ENCODE measurements at regions not wholly inside any gene's neighbourhood (a gene's known extent, or its start where the extent isn't known, plus 50 kb on each side); places are given as distances from the start of the nearest gene placed in this dataset.

DNA sequence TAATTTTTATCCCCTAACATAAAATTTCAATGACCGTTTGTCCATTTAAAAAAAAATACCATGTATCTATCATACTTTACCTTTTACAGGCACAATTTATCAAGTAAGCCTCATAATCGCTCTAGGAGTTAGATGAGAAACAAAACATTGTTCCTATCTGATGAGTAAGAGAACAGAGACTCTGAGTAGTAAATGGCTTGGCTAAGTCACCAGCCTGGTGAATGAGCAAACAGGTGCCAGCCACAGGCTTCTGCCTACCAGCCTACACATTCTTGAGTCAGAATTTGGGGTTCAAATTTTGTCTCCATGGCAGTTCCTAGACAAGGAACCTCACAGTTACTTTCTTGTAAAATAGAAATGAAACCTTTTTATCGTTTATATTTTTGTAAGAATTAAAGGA is 235.4 kb downstream of the HGF start:
- no peaks in the 10 kb centered on the region for H3K9me3 ChIP-seq
- no peak for DNase-seq (ENCODE audit: low spot score in 2 of 2)
- H3K4me3 ChIP-seq, result no peak overlapping the region
- H3K27me3 ChIP-seq (ENCODE audit: low read depth), result no peaks in the 10 kb centered on the region
- in situ Hi-C loops (cut with MboI; ENCODE audit: low sequenced_read_pairs), result no loop called here
- H3K36me3 ChIP-seq (replicated peaks), result no peaks in the 10 kb centered on the region
- H3K4me1 ChIP-seq, result no peaks in the 10 kb centered on the region

DNA sequence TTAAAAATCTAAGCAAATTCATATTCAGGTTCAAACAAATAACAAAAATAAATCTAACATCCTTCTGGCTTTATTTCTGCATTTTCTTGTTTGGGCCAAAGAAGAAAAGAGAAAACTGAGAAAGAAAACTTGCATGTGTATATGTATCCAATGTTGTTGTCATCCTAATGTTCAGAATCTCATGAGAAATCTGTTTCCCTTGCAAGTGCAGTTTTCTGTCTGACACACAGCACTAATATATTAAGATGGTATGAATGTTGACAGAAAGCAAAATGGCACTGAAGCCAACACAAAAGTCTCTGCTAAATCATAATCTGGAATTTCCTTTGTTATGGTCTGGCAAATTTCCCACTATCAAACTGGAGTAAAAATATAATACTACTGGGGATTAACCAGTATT is 235.9 kb downstream of the HGF start:
- Histone ChIP-seq H3K4me1 (no peaks in the 10 kb centered on the region), H3K4me3 (no peak overlapping the region), H3K9me3 (no peaks in the 10 kb centered on the region), H3K36me3 (replicated peaks) (no peaks in the 10 kb centered on the region), H3K27me3 (ENCODE audit: low read depth) (no peaks in the 10 kb centered on the region)
- in situ Hi-C loops (cut with MboI; ENCODE audit: low sequenced_read_pairs), result no loop called here
- DNase-seq (ENCODE audit: low spot score in 2 of 2), result no peak

DNA sequence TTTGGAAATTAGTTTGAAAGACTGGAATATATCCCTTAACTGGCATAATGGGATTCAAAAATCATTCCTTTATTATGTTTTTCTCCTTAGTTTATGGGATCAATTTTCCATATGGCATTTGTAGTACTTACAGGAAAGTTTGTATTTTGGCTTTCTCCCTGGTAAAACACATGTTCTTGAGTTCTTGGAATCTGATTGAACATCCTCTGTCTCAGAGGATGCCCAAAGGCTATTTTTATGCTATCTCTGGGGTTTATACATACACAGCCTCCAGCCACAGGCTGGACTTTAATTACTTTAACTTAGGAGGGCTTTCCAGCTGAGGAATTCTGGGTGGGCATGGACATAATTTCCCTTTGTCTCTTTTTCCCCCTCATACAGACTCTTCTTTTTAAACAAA is 236.4 kb downstream of the HGF start:
- H3K4me3 ChIP-seq, result no peak overlapping the region
- in situ Hi-C loops (cut with MboI; ENCODE audit: low sequenced_read_pairs), result no loop called here

DNA sequence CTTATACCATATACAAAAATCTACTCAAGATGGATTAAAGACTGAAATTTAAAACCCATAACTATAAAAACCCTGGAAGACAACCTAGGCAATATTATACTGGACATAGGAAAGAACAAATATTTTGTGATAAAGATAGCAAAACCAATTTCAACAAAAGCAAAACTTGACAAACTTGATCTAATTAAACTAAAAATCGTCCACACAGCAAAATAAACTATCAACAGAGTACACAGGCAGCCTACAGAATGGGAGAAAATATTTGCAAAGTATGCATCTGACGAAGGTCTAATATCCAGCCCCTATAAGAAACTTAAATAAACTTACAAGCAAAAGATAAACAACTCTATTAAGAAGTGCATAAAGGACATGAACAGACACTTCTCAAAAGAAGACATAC is 240.1 kb downstream of the HGF start:
- no peak for DNase-seq (ENCODE audit: low spot score in 2 of 2)
- H3K4me3 ChIP-seq, result no peak overlapping the region
- no peaks in the 10 kb centered on the region for H3K36me3 ChIP-seq (replicated peaks)
- H3K4me1 ChIP-seq, result no peaks in the 10 kb centered on the region
- H3K9me3 ChIP-seq, result no peaks in the 10 kb centered on the region
- in situ Hi-C loops (cut with MboI; ENCODE audit: low sequenced_read_pairs), result no loop called here
- H3K27me3 ChIP-seq (ENCODE audit: low read depth), result no peaks in the 10 kb centered on the region

More for the DNA sequence above, 236.4 kb downstream of the HGF start:
- Histone ChIP-seq H3K4me1 (no peaks in the 10 kb centered on the region), H3K36me3 (replicated peaks) (no peaks in the 10 kb centered on the region), H3K27me3 (ENCODE audit: low read depth) (no peaks in the 10 kb centered on the region), H3K9me3 (no peaks in the 10 kb centered on the region)
- DNase-seq (ENCODE audit: low spot score in 2 of 2), result no peak

DNA sequence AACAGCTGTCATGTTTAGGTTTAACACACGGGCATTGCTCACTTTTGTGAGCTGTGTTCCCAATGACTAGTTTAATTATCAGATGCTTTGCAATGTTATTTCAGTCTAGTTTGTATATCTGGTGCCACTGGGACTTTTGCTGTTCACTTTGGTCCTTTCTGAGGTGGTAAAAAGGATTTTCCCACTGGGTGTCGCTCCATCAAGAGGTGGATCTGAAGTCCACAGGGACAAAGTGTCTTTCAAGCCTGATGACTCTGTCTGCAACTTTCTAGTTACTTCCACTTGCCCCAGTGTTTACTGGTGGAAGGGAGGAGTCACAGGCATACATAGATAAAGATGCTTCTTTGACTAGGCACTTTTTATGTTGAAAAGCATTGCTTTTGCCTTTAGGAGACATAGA is 242.2 kb downstream of the HGF start:
- Histone ChIP-seq H3K4me1 (no peaks in the 10 kb centered on the region), H3K9me3 (no peaks in the 10 kb centered on the region), H3K36me3 (replicated peaks) (no peaks in the 10 kb centered on the region), H3K4me3 (no peak overlapping the region), H3K27me3 (ENCODE audit: low read depth) (no peaks in the 10 kb centered on the region; the same call in 1 of the 2 replicates)
- in situ Hi-C loops (cut with MboI; ENCODE audit: low sequenced_read_pairs), result no loop called here
- no peak for DNase-seq (ENCODE audit: low spot score in 2 of 2)

DNA sequence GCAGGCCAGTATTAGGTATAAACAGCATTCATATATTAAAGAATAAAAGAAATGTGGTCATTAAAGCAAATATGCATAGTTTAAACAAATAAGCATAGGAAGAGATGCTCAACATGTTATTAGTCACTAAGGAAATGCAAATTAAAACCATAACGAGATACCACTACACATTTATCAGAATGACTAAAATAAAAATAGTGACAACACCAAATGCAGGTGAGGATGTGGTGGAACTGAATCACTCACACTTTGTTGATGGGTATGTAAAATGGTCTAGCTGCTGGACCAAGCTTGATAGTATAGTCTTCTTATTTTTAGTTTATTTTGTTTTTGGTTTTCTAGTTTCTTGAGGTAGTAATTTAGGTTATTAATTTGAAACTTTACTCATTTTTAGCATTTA is 242.9 kb downstream of the HGF start:
- no peak for DNase-seq (ENCODE audit: low spot score in 2 of 2)
- Histone ChIP-seq H3K9me3 (no peaks in the 10 kb centered on the region), H3K36me3 (replicated peaks) (no peaks in the 10 kb centered on the region), H3K27me3 (ENCODE audit: low read depth) (no peaks in the 10 kb centered on the region; the same call in 1 of the 2 replicates), H3K4me1 (no peaks in the 10 kb centered on the region), H3K4me3 (no peak overlapping the region)
- in situ Hi-C loops (cut with MboI; ENCODE audit: low sequenced_read_pairs), result no loop called here

DNA sequence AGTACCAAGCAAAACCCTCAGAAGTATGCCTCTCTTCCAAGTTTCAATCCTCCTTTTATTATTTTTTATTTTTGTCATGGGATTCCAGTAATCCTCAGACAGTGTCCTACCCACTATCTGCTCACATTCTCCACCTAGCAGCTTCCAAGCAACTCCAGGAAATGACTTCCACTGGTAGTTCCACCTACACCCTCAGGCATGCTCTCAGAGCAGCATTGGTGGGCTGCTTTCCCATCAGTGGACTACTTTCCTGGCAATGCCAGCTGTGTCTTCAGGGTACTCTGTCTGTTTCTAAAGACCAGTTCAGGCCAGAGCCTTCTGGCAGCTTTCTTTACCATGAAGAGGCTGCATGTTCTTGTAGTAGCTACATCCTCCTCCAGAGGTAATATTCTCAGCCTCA is 244.0 kb downstream of the HGF start:
- no peak for DNase-seq (ENCODE audit: low spot score in 2 of 2)
- H3K36me3 ChIP-seq (replicated peaks), result no peaks in the 10 kb centered on the region
- no peak overlapping the region for H3K4me3 ChIP-seq
- no peaks in the 10 kb centered on the region for H3K9me3 ChIP-seq
- H3K4me1 ChIP-seq, result no peaks in the 10 kb centered on the region
- in situ Hi-C loops (cut with MboI; ENCODE audit: low sequenced_read_pairs), result no loop called here
- no peaks in the 10 kb centered on the region; the same call in 1 of the 2 replicates for H3K27me3 ChIP-seq (ENCODE audit: low read depth)

DNA sequence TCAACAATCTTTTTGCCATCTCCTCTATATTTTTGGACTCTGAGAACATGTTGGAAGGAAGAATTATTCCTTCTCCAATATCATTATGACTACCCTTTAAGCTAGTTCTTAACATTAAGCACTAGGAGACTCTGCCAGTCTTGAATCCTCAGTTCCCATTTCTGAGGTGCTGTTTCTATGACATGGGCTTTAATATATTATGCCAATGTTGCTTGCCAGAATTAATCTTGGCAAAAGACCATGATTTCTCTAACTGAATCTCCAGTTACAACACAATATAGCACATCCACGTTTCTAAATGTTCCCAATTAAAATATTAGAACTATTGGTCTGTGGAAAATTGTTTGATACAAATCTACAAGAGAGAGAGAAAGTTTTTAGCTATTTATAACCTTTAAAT is 250.0 kb downstream of the HGF start:
- H3K36me3 ChIP-seq (replicated peaks), result no peaks in the 10 kb centered on the region
- H3K4me3 ChIP-seq, result no peak overlapping the region
- H3K27me3 ChIP-seq (ENCODE audit: low read depth), result no peaks in the 10 kb centered on the region; the same call in 1 of the 2 replicates
- in situ Hi-C loops (cut with MboI; ENCODE audit: low sequenced_read_pairs), result loop anchor here (25.0 kb wide), 1 partner anchor 192 kb away; no protein-coding TSS in a partner anchor
- H3K4me1 ChIP-seq, result no peaks in the 10 kb centered on the region
- DNase-seq (ENCODE audit: low spot score in 2 of 2), result no peak
- H3K9me3 ChIP-seq, result no peaks in the 10 kb centered on the region

DNA sequence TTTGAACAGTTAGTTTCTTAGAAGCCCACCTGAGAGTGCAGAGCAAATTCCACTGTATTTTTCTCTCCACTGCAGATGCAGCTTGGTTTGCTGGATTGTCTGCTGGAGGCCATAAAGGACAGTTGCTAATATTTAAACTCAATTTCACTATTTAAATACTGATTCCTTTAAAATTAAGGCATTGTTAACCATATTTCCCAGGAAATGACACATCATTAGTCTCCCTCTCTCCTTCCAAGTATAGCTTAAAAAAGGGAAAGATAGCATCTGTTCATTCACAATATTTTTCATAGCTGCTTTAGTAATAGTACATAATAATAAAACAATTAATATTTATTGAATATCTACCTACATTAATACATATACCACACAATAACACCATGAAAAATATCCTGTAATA is 252.9 kb downstream of the HGF start:
- Histone ChIP-seq H3K4me1 (no peaks in the 10 kb centered on the region), H3K27me3 (ENCODE audit: low read depth) (no peaks in the 10 kb centered on the region), H3K4me3 (no peak overlapping the region), H3K36me3 (replicated peaks) (no peaks in the 10 kb centered on the region), H3K9me3 (no peaks in the 10 kb centered on the region)
- in situ Hi-C loops (cut with MboI; ENCODE audit: low sequenced_read_pairs), result loop anchor here (25.0 kb wide), 1 partner anchor 195 kb away; no protein-coding TSS in a partner anchor
- no peak for DNase-seq (ENCODE audit: low spot score in 2 of 2)

DNA sequence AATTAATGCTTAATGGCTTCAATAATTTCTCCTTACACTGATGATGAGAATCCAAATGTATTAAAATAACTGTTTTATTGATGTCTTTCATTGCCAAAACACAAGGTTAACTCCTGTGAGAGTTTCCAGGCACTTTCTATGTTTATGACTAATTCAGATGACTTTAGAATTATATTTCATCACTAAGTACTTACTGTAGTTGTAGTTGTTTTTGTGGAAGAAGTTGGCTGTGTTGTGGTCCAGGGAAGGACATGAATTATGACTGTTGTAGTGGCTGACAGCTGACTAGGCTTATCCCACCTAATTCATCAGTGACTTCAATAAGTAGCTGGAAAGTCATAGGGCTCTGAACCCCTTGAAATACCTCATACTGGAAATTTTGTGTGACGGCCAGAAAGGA is 254.8 kb downstream of the HGF start:
- in situ Hi-C loops (cut with MboI; ENCODE audit: low sequenced_read_pairs), result loop anchor here (25.0 kb wide), 1 partner anchor 197 kb away; no protein-coding TSS in a partner anchor
- DNase-seq (ENCODE audit: low spot score in 2 of 2), result no peak
- Histone ChIP-seq H3K9me3 (no peaks in the 10 kb centered on the region), H3K4me1 (no peaks in the 10 kb centered on the region), H3K4me3 (no peak overlapping the region), H3K27me3 (ENCODE audit: low read depth) (no peaks in the 10 kb centered on the region), H3K36me3 (replicated peaks) (no peaks in the 10 kb centered on the region)

DNA sequence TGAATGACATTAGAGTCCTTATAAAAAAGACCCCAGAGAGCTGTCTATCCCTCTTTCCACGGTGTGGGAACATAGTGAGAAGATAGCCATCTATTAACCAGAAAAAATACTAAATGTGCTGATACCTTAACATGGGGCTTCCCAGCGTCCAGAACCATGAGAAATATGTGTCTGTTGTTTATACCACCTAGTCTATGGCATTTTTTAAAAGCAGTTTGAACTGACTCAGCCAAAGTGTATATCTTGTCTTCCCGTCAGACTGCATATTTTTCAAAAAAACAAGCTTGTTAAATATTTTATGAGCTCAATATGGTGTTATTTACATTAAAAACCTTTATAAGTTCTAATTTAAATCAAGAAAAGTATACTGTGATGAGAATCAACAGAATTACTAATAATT is 255.3 kb downstream of the HGF start:
- Histone ChIP-seq H3K4me1 (no peaks in the 10 kb centered on the region), H3K27me3 (ENCODE audit: low read depth) (no peaks in the 10 kb centered on the region), H3K4me3 (no peak overlapping the region), H3K9me3 (no peaks in the 10 kb centered on the region), H3K36me3 (replicated peaks) (no peaks in the 10 kb centered on the region)
- DNase-seq (ENCODE audit: low spot score in 2 of 2), result no peak
- in situ Hi-C loops (cut with MboI; ENCODE audit: low sequenced_read_pairs), result loop anchor here (25.0 kb wide), 1 partner anchor 198 kb away; no protein-coding TSS in a partner anchor

DNA sequence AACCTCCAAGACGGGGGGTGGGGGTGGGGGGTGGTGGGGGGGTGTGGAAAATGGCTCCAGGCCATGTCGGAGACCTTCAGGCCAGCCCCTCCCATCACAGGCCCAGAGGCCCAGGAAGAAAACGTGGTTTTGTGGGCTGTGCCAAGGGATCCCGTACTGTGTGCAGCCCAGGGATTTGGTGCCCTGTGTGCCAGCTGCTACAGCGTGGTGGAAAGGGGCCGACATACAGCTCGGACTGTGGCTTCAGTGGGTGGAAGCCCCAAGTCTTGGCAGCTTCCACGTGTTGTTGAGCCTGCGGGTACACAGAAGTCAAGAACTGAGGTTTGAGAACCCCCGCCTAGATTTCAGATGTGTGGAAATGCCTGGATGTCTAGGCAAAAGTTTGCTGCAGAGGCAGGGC is 259.7 kb downstream of the HGF start:
- H3K27me3 ChIP-seq (ENCODE audit: low read depth), result no peaks in the 10 kb centered on the region
- in situ Hi-C loops (cut with MboI; ENCODE audit: low sequenced_read_pairs), result loop anchor here (25.0 kb wide), 1 partner anchor 202 kb away; no protein-coding TSS in a partner anchor
- H3K4me3 ChIP-seq, result no peak overlapping the region
- H3K9me3 ChIP-seq, result no peaks in the 10 kb centered on the region
- DNase-seq (ENCODE audit: low spot score in 2 of 2), result no peak
- no peaks in the 10 kb centered on the region for H3K4me1 ChIP-seq
- H3K36me3 ChIP-seq (replicated peaks), result no peaks in the 10 kb centered on the region

DNA sequence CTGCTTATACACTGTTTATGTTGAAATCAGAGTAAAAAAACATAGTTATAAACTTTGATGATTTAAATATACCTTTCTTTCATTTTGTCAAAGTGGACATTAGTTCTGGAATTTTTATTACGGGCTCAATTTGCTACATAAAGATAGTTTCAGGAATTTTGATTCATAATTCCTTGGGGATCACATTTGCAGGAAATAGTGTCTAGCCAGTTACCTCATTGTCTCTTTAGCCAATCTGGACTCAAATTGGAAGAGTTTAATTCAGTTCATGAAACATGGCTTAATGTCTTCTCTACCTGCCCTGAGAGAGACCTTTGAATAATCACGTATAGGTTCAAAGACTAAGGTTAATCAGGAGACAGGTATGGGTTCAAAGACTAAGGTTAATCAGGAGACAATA is 262.6 kb downstream of the HGF start:
- H3K4me1 ChIP-seq, result no peaks in the 10 kb centered on the region
- no peaks in the 10 kb centered on the region for H3K36me3 ChIP-seq (replicated peaks)
- H3K9me3 ChIP-seq, result no peaks in the 10 kb centered on the region
- in situ Hi-C loops (cut with MboI; ENCODE audit: low sequenced_read_pairs), result loop anchor here (25.0 kb wide), 1 partner anchor 205 kb away; no protein-coding TSS in a partner anchor
- no peak overlapping the region for H3K4me3 ChIP-seq
- no peaks in the 10 kb centered on the region for H3K27me3 ChIP-seq (ENCODE audit: low read depth)
- DNase-seq (ENCODE audit: low spot score in 2 of 2), result no peak

DNA sequence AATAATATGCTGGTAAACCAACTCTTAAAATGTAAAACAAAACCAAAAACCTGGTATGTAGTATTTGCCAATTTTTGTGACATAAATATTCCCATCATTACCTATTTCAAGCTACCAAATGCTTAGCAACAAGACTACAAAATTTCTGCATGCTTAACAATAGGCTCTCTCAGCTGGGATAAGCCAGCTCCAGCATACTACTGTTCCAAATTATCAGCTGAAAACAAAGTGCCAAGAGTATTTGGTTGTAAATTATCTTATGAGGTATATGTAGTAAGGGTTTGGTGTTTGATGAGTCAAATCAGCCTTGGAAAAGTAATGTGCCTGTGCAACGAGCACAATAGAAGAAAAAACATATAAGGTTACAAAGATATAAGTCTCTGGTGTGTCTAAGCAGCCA is 263.2 kb downstream of the HGF start:
- no peak for DNase-seq (ENCODE audit: low spot score in 2 of 2)
- no peaks in the 10 kb centered on the region for H3K4me1 ChIP-seq
- no peak overlapping the region for H3K4me3 ChIP-seq
- no peaks in the 10 kb centered on the region for H3K36me3 ChIP-seq (replicated peaks)
- no peaks in the 10 kb centered on the region for H3K9me3 ChIP-seq
- H3K27me3 ChIP-seq (ENCODE audit: low read depth), result no peaks in the 10 kb centered on the region
- in situ Hi-C loops (cut with MboI; ENCODE audit: low sequenced_read_pairs), result loop anchor here (25.0 kb wide), 1 partner anchor 206 kb away; no protein-coding TSS in a partner anchor

DNA sequence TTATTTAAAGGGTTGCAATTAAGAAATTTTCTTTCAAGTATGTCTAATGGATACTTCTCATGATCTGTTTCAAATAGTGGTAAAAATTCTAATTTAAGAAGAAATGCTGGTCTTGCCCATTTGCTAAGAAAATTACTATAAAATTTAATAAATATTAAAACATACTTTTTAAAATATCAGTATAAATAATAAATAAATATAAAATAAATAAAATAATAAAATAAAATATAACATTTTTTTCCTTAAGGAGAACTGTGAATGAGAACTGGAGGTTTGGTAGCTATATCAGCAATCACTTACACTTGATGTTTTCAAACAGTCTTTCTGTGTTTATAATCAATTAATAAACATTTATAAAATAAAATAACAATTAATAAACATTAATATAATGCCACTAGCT is 266.1 kb downstream of the HGF start:
- Histone ChIP-seq H3K27me3 (ENCODE audit: low read depth) (no peaks in the 10 kb centered on the region), H3K4me3 (no peak overlapping the region), H3K36me3 (replicated peaks) (no peaks in the 10 kb centered on the region), H3K4me1 (no peaks in the 10 kb centered on the region), H3K9me3 (no peaks in the 10 kb centered on the region)
- in situ Hi-C loops (cut with MboI; ENCODE audit: low sequenced_read_pairs), result loop anchor here (25.0 kb wide), 1 partner anchor 209 kb away; no protein-coding TSS in a partner anchor
- DNase-seq (ENCODE audit: low spot score in 2 of 2), result no peak

Measured in HAP-1 (cell line).